SK-N-SH treated with all-trans-retinoic acid at 6 μM for 48 hours (cell line): ENCODE measurements at regions not wholly inside any gene's neighbourhood (a gene's known extent, or its start where the extent isn't known, plus 50 kb on each side); places are given as distances from the start of the nearest gene placed in this dataset.

Source experiments
- CREB5 ChIP-seq: fragments of 250-450 bp; sonication (Bioruptor Pico); IDR thresholded peaks from 2 replicates; pipeline ENCODE4 v1.5.1; 2020; ENCODE audit warnings: low read depth, mild to moderate bottlenecking, moderate library complexity
- CSDC2 ChIP-seq: fragments of 250-450 bp; sonication (Bioruptor Pico); IDR thresholded peaks from 2 replicates; pipeline ENCODE4 v1.5.0; 2020; ENCODE audit warnings: mild to moderate bottlenecking, moderate library complexity
- ESRRG ChIP-seq: fragments of 250-450 bp; sonication (Bioruptor Pico); IDR thresholded peaks from 2 replicates; pipeline ENCODE4 v1.6.1; 2021; ENCODE audit warnings: mild to moderate bottlenecking
- ISL1 ChIP-seq: fragments of 250-450 bp; sonication (Bioruptor Pico); IDR thresholded peaks from 2 replicates; pipeline ENCODE4 v2.1.2; 2022; ENCODE audit warnings: mild to moderate bottlenecking, moderate library complexity
- TOX ChIP-seq: fragments of 250-450 bp; sonication (Bioruptor Pico); IDR thresholded peaks from 2 replicates; pipeline ENCODE4 v1.8.0; 2021; ENCODE audit warnings: mild to moderate bottlenecking, moderate library complexity, borderline replicate concordance
- ZFP30 ChIP-seq: fragments of 450-650 bp; formaldehyde crosslinking; IDR thresholded peaks from 2 replicates; pipeline ENCODE4 v1.5.0; 2022; ENCODE audit warnings: mild to moderate bottlenecking, moderate library complexity
- TF ChIP-seq, protein P1 (sequence below): fragments of 250-450 bp; sonication (Bioruptor Pico); IDR thresholded peaks from 2 replicates; pipeline ENCODE4 v1.8.0; 2020; ENCODE audit warnings: mild to moderate bottlenecking, moderate library complexity, borderline replicate concordance
- TF ChIP-seq, protein P2 (sequence below): fragments of 250-450 bp; sonication (Bioruptor Pico); IDR thresholded peaks from 2 replicates; pipeline ENCODE4 v1.5.0; 2020; ENCODE audit warnings: mild to moderate bottlenecking, moderate library complexity

DNA sequence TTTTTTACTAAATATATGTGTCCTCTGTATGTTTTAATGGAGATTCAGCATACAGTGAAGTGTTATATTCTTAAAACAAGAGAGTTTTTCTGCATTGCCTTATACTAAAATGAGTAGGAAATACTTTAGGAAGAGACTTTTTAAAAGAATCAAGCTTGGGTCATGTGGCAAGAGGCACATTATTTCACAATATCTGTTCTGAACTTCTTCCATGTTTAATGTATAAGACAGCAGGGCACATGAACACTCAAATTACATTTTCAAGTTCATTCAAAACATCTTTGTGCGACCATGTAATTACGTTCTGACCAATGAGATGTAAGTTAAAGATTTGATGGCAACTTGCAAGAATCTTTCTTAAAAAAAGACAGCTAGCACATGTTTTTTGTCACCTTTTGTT lies 1055.9 kb downstream of the NR2F1-AS1 start:
- TF ChIP-seq, protein P1, sequence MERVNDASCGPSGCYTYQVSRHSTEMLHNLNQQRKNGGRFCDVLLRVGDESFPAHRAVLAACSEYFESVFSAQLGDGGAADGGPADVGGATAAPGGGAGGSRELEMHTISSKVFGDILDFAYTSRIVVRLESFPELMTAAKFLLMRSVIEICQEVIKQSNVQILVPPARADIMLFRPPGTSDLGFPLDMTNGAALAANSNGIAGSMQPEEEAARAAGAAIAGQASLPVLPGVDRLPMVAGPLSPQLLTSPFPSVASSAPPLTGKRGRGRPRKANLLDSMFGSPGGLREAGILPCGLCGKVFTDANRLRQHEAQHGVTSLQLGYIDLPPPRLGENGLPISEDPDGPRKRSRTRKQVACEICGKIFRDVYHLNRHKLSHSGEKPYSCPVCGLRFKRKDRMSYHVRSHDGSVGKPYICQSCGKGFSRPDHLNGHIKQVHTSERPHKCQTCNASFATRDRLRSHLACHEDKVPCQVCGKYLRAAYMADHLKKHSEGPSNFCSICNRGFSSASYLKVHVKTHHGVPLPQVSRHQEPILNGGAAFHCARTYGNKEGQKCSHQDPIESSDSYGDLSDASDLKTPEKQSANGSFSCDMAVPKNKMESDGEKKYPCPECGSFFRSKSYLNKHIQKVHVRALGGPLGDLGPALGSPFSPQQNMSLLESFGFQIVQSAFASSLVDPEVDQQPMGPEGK (CRISPR knock-in tag), result no peak
- TF ChIP-seq ESRRG (CRISPR knock-in tag) (no peak), TOX (CRISPR knock-in tag) (no peak), ZFP30 (CRISPR knock-in tag) (no peak), CSDC2 (CRISPR knock-in tag) (no peak), CREB5 (CRISPR knock-in tag) (no peak), ISL1 (CRISPR knock-in tag) (no peak)
- TF ChIP-seq, protein P2, sequence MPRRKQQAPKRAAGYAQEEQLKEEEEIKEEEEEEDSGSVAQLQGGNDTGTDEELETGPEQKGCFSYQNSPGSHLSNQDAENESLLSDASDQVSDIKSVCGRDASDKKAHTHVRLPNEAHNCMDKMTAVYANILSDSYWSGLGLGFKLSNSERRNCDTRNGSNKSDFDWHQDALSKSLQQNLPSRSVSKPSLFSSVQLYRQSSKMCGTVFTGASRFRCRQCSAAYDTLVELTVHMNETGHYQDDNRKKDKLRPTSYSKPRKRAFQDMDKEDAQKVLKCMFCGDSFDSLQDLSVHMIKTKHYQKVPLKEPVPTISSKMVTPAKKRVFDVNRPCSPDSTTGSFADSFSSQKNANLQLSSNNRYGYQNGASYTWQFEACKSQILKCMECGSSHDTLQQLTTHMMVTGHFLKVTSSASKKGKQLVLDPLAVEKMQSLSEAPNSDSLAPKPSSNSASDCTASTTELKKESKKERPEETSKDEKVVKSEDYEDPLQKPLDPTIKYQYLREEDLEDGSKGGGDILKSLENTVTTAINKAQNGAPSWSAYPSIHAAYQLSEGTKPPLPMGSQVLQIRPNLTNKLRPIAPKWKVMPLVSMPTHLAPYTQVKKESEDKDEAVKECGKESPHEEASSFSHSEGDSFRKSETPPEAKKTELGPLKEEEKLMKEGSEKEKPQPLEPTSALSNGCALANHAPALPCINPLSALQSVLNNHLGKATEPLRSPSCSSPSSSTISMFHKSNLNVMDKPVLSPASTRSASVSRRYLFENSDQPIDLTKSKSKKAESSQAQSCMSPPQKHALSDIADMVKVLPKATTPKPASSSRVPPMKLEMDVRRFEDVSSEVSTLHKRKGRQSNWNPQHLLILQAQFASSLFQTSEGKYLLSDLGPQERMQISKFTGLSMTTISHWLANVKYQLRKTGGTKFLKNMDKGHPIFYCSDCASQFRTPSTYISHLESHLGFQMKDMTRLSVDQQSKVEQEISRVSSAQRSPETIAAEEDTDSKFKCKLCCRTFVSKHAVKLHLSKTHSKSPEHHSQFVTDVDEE, result no peak
